ENCODE measurements at regions not wholly inside any gene's neighbourhood (a gene's known extent, or its start where the extent isn't known, plus 50 kb on each side); places are given as distances from the start of the nearest gene placed in this dataset.

DNA sequence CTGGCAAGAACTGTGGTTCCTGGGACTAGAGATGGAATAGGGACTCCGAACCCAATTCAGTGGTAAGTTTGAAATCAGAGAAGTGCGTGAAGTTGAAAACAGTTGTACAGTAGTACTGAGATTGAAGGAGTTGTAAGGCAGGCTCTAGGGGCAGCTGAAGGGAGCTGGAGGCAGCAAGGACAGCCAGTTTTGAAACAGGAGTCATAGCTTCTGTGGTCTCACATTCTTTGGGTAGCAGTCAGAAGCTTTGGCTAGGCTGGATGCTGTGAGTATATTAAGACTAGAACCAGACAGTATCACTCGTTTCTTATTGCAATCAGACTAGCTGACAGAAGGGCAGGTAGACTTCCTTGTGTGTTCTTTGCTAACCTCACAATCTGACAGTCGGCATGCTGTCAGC is 64.5 kb upstream of the ADAM23 start:
- H3K36me3 ChIP-seq (ENCODE audit: insufficient read depth, low read length): no peaks in the 10 kb centered on the region
- H3K4me2 ChIP-seq (ENCODE audit: insufficient read depth, low read length): no peak overlapping the region
- ATAC-seq (ENCODE audit: insufficient read depth, low read depth) (no peak), DNase-seq (no peak)
- H3K4me3 ChIP-seq (ENCODE audit: low read depth in 1 of 2, low read length in 2 of 2): no peak overlapping the region
- peaks cover 1% of the 10 kb centered on the region for H3K9me3 ChIP-seq (ENCODE audit: insufficient read depth, low read length, severe bottlenecking)
- no peaks in the 10 kb centered on the region for H3K4me1 ChIP-seq (ENCODE audit: insufficient read depth, low read length)
- H2AFZ ChIP-seq (ENCODE audit: low read depth, low read length): no peak overlapping the region
- TF ChIP-seq CTCF (IDR thresholded peaks at IDR 0.05; ENCODE audit: borderline replicate concordance, extremely low read depth, low read length, poor library complexity, severe bottlenecking) (no peak), EZH2 (IDR thresholded peaks at IDR 0.05; ENCODE audit: borderline replicate concordance, low read depth, low read length, severe bottlenecking) (no peak)
- H3K79me2 ChIP-seq (ENCODE audit: insufficient read depth, low read length): no peaks in the 10 kb centered on the region
- H4K20me1 ChIP-seq (ENCODE audit: insufficient read depth, low read length): no peaks in the 10 kb centered on the region
- H3K27ac ChIP-seq (ENCODE audit: low read length): no peak overlapping the region
- no peak overlapping the region for H3K9ac ChIP-seq (ENCODE audit: low read depth, low read length)
- no peaks in the 10 kb centered on the region for H3K27me3 ChIP-seq (ENCODE audit: insufficient read depth, low read length, poor library complexity)

- Histone ChIP-seq H3K4me1 (ENCODE audit: insufficient read depth, low read length) (no peaks in the 10 kb centered on the region), H3K36me3 (ENCODE audit: insufficient read depth, low read length) (no peaks in the 10 kb centered on the region), H3K4me2 (ENCODE audit: insufficient read depth, low read length) (no peak overlapping the region), H3K27ac (ENCODE audit: low read length) (no peak overlapping the region), H3K9me3 (ENCODE audit: insufficient read depth, low read length, severe bottlenecking) (peaks cover 6% of the 10 kb centered on the region), H3K9ac (ENCODE audit: low read depth, low read length) (no peak overlapping the region), H2AFZ (ENCODE audit: low read depth, low read length) (no peak overlapping the region), H3K27me3 (ENCODE audit: insufficient read depth, low read length, poor library complexity) (no peaks in the 10 kb centered on the region), H3K79me2 (ENCODE audit: insufficient read depth, low read length) (no peaks in the 10 kb centered on the region), H4K20me1 (ENCODE audit: insufficient read depth, low read length) (no peaks in the 10 kb centered on the region), H3K4me3 (ENCODE audit: low read depth in 1 of 2, low read length in 2 of 2) (no peak overlapping the region)
- TF ChIP-seq EZH2 (IDR thresholded peaks at IDR 0.05; ENCODE audit: borderline replicate concordance, low read depth, low read length, severe bottlenecking): no peak
- no peak for TF ChIP-seq CTCF (IDR thresholded peaks at IDR 0.05; ENCODE audit: borderline replicate concordance, extremely low read depth, low read length, poor library complexity, severe bottlenecking)
- DNase-seq (no peak), ATAC-seq (ENCODE audit: insufficient read depth, low read depth) (no peak)
Observed at GRCh38 chr2:206379266-206379665, 64.1 kb upstream of the ADAM23 start.

DNA sequence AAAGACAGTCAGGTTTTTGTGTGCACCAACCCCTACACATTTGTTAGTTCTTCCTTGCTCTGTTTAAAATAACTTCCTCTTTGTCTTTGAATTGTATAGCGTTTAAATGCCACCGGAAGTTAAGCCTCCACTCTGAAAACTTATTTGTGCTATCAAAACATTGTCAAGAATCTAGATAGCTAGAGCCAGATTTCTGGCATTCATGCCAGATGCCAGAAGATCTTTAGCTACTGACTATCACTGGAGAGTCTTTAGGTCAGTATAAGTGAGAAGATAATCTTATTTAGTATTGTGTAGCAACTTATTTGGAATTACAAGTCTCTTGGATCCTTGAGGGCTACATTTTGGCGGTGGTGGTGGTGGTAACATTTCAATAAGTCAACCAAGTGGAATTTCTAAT is 63.4 kb upstream of the ADAM23 start:
- Histone ChIP-seq H3K4me1 (ENCODE audit: insufficient read depth, low read length) (no peaks in the 10 kb centered on the region), H3K9ac (ENCODE audit: low read depth, low read length) (no peak overlapping the region), H3K4me3 (ENCODE audit: low read depth in 1 of 2, low read length in 2 of 2) (no peak overlapping the region), H3K36me3 (ENCODE audit: insufficient read depth, low read length) (no peaks in the 10 kb centered on the region), H3K4me2 (ENCODE audit: insufficient read depth, low read length) (no peak overlapping the region), H3K27ac (ENCODE audit: low read length) (no peak overlapping the region), H3K27me3 (ENCODE audit: insufficient read depth, low read length, poor library complexity) (no peaks in the 10 kb centered on the region), H2AFZ (ENCODE audit: low read depth, low read length) (no peak overlapping the region), H3K79me2 (ENCODE audit: insufficient read depth, low read length) (no peaks in the 10 kb centered on the region), H4K20me1 (ENCODE audit: insufficient read depth, low read length) (no peaks in the 10 kb centered on the region), H3K9me3 (ENCODE audit: insufficient read depth, low read length, severe bottlenecking) (peaks cover 6% of the 10 kb centered on the region)
- TF ChIP-seq EZH2 (IDR thresholded peaks at IDR 0.05; ENCODE audit: borderline replicate concordance, low read depth, low read length, severe bottlenecking): no peak
- no peak for TF ChIP-seq CTCF (IDR thresholded peaks at IDR 0.05; ENCODE audit: borderline replicate concordance, extremely low read depth, low read length, poor library complexity, severe bottlenecking)
- ATAC-seq (ENCODE audit: insufficient read depth, low read depth): no peak
- DNase-seq: no peak

GRCh38 chr2:206381881-206382280 is 61.5 kb upstream of the ADAM23 start:
- no peak overlapping the region for H3K27ac ChIP-seq (ENCODE audit: low read length)
- no peaks in the 10 kb centered on the region for H3K36me3 ChIP-seq (ENCODE audit: insufficient read depth, low read length)
- no peaks in the 10 kb centered on the region for H3K4me1 ChIP-seq (ENCODE audit: insufficient read depth, low read length)
- H3K4me3 ChIP-seq (ENCODE audit: low read depth in 1 of 2, low read length in 2 of 2): no peak overlapping the region
- H3K27me3 ChIP-seq (ENCODE audit: insufficient read depth, low read length, poor library complexity): no peaks in the 10 kb centered on the region
- H4K20me1 ChIP-seq (ENCODE audit: insufficient read depth, low read length): no peaks in the 10 kb centered on the region
- H3K79me2 ChIP-seq (ENCODE audit: insufficient read depth, low read length): no peaks in the 10 kb centered on the region
- peaks cover 6% of the 10 kb centered on the region for H3K9me3 ChIP-seq (ENCODE audit: insufficient read depth, low read length, severe bottlenecking)
- DNase-seq (no peak), ATAC-seq (ENCODE audit: insufficient read depth, low read depth) (no peak)
- H3K4me2 ChIP-seq (ENCODE audit: insufficient read depth, low read length): no peak overlapping the region
- TF ChIP-seq CTCF (IDR thresholded peaks at IDR 0.05; ENCODE audit: borderline replicate concordance, extremely low read depth, low read length, poor library complexity, severe bottlenecking): no peak
- no peak for TF ChIP-seq EZH2 (IDR thresholded peaks at IDR 0.05; ENCODE audit: borderline replicate concordance, low read depth, low read length, severe bottlenecking)
- H2AFZ ChIP-seq (ENCODE audit: low read depth, low read length): no peak overlapping the region
- no peak overlapping the region for H3K9ac ChIP-seq (ENCODE audit: low read depth, low read length)
